ENCODE measurements at regions not wholly inside any gene's neighbourhood (a gene's known extent, or its start where the extent isn't known, plus 50 kb on each side); places are given as distances from the start of the nearest gene placed in this dataset.

DNA sequence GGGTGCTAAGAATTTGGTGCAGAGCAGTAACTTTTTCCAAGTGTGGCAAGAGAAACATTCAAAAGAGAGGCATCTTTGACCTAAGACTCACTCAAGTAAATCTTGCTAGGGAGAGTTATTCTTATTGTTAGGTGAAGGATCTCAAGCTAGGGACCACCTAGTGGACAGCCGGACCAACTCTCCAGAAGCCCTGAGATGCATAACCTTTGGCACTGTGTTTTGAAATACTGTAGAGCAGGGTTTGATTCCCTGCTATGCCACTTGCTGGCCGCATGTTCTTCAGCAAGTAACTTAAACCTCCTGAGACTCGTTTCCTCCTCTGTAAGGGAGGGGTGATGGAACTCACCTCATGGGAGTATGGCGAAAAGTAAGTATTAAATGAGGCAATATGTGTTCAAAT, 336.1 kb upstream of the ADAMTSL1 start:
- Mint-ChIP-seq H3K4me1 (ENCODE audit: low read depth) (no peaks in the 10 kb centered on the region), H3K27me3 (no peaks in the 10 kb centered on the region), H3K4me3 (no peak overlapping the region), H3K27ac (no peak overlapping the region), H3K9me3 (no peaks in the 10 kb centered on the region), H3K36me3 (ENCODE audit: low read depth) (no peaks in the 10 kb centered on the region)

DNA sequence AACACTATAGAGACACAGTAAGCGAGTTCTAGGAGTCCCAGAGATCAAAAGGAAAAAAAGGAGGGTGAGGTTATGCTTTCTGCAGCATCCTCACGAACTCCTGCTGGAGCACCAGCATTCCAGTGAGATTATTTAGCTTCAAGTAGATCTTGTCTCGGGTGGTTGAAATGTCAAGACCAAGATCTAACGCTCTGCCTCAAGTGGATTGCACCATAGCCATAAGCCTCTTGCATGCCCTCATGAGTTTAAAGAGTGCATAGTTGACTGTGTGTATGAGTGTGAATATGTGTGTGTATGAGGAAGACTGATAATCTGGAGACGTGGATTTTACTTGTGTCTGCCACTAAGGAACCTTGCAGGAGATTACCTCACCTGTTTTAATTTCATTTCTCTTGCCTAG, 335.3 kb upstream of the ADAMTSL1 start:
- no peaks in the 10 kb centered on the region for H3K27me3 Mint-ChIP-seq
- H3K4me1 Mint-ChIP-seq (ENCODE audit: low read depth) = no peaks in the 10 kb centered on the region
- no peak overlapping the region for H3K27ac Mint-ChIP-seq
- no peaks in the 10 kb centered on the region for H3K36me3 Mint-ChIP-seq (ENCODE audit: low read depth)
- no peak overlapping the region for H3K4me3 Mint-ChIP-seq
- no peaks in the 10 kb centered on the region for H3K9me3 Mint-ChIP-seq

DNA sequence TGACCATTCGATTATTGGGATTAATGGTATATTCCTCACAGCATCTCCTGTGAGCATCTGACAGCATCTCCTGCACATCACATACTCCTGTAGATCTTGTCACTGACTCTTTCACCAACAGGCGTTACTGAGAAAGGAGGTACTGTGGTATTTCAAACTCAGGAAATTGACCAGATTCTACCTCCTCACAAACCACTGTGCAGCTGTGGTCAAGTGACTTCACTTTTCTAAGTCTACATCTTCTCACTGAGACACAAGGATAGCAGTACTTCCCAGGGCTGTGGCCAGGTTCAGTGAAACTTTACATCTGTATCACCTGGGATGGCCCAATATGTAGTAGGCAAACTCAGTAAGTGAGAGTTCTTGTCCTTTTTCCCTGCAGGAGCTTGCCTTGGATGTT, 332.3 kb upstream of the ADAMTSL1 start:
- Mint-ChIP-seq H3K27ac (no peak overlapping the region), H3K4me1 (ENCODE audit: low read depth) (no peaks in the 10 kb centered on the region), H3K27me3 (no peaks in the 10 kb centered on the region), H3K36me3 (ENCODE audit: low read depth) (no peaks in the 10 kb centered on the region), H3K9me3 (no peaks in the 10 kb centered on the region), H3K4me3 (no peak overlapping the region)

DNA sequence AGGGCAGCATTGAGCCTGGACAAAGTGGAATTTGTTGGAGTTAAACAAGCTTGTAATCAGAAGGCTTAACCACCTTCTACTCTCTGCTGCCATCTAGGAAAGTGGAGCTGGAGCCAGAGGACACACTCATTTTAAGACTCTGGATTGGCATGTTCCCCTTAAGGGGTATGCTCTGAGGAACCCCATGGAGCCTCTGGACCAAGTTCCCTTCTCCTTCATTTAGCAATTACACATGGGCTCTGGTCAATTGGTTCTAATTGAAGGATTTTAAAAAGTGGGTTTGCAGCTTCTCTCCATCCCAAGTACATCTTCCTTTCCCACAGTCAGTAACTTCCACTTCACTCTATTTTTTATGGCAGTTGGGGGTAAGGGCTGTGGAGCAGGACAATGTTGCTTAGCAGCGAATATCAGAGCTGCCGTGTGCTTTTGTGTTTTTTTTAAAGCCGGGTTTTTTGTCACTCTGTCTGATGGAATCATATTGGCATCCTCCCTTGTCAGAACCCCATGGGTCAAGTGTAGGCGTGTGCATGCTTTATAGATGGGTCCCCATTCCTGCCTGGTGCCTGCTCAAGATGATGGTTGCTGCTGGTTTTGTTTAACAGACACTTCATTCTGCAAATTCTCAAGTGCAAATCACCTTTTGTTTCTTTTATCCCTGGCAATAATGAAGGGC, 330.7 kb upstream of the ADAMTSL1 start:
- Mint-ChIP-seq H3K4me1 (ENCODE audit: low read depth) (no peaks in the 10 kb centered on the region), H3K4me3 (no peak overlapping the region), H3K27ac (no peak overlapping the region), H3K9me3 (peaks cover 2% of the 10 kb centered on the region), H3K27me3 (no peaks in the 10 kb centered on the region), H3K36me3 (ENCODE audit: low read depth) (no peaks in the 10 kb centered on the region)

DNA sequence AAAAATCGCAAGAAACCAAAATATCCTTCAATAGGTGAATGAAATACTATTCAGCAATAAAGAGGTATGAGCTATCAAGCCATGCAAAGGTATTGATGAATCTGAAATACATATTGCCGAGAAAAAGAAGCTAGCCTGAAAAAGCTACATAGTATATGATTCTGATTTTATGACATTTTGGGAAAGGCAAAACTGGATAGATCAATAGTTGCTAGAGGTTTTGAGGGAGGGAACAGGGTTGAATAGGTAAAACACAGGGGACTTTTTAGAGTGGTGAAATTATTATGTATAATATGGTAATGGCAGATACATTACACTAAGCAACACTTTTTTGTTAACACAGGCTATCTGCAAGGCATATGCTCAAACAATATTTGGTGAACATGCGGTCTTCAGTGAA, 327.6 kb upstream of the ADAMTSL1 start:
- Mint-ChIP-seq H3K9me3 (peaks cover 11% of the 10 kb centered on the region), H3K27me3 (no peaks in the 10 kb centered on the region), H3K4me3 (no peak overlapping the region), H3K36me3 (ENCODE audit: low read depth) (no peaks in the 10 kb centered on the region), H3K4me1 (ENCODE audit: low read depth) (no peaks in the 10 kb centered on the region), H3K27ac (no peak overlapping the region)

DNA sequence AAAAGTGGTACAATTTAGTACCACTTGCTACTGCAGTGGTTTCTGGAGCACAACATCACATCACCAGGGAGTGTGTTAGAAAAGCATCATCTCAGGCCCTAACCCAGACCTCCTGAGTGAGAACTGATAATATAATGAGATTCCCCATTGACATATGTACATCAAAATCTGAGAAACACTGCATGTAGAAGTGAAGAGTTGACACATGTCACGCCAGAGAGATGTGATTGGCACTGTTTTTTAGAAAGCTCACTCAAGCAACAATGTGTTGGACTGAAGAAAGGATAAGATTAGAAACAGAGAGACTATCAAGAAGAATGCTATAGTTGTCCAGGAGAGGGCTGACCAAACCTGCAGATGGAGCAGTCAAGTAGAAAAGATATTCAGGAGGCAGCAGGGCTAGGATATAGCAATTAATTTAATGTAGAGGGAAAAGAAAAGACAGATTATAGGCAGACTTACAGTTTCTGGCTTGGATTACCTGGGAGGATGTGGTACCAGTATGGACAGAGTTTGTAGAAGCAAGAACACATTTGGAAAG, 324.4 kb upstream of the ADAMTSL1 start:
- Mint-ChIP-seq H3K27me3 (no peaks in the 10 kb centered on the region), H3K4me3 (no peak overlapping the region), H3K36me3 (ENCODE audit: low read depth) (no peaks in the 10 kb centered on the region), H3K4me1 (ENCODE audit: low read depth) (no peaks in the 10 kb centered on the region), H3K9me3 (peaks cover 11% of the 10 kb centered on the region), H3K27ac (no peak overlapping the region)

DNA sequence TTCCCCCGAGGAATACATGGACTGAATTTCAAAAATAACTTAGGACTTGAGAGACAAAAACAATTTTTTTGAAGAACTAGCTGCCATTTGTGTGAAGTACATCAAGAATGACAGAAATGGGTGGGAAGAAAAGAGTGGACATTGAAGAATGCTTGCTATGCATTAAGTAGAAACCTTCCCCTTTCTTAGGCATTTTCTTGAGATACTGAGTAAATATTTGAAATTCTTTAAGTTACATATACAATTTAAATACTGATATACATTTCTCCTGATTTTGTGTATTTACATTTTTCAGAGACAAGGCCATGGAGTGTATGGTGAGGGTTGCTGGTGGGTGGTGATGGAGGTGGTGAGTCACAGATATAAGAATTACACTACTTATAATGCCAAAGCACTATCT, 319.3 kb upstream of the ADAMTSL1 start:
- H3K4me3 Mint-ChIP-seq = no peak overlapping the region
- H3K27me3 Mint-ChIP-seq = no peaks in the 10 kb centered on the region
- H3K36me3 Mint-ChIP-seq (ENCODE audit: low read depth) = no peaks in the 10 kb centered on the region
- no peak overlapping the region for H3K27ac Mint-ChIP-seq
- peaks cover 12% of the 10 kb centered on the region for H3K9me3 Mint-ChIP-seq
- no peaks in the 10 kb centered on the region for H3K4me1 Mint-ChIP-seq (ENCODE audit: low read depth)

DNA sequence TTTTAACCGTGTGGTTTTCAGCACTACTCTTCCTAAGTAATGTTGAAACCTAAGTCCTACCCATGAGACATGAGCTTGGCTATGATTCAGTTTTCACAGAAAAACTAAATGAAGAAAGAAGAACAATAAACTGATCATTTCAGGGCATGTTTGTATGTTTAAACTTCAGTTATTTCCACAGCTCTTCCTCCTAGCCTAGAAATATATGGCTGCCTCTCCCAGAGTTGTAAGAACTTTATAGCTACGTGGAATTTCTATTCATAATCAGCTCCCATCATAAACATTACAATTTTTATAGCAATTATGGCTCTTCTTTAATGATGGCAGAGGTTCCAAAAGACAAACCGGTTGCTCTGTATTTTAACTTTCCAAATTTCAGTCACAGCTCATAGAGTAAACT, 314.7 kb upstream of the ADAMTSL1 start:
- Mint-ChIP-seq H3K27ac (no peak overlapping the region), H3K9me3 (peaks cover 5% of the 10 kb centered on the region), H3K36me3 (ENCODE audit: low read depth) (no peaks in the 10 kb centered on the region), H3K27me3 (no peaks in the 10 kb centered on the region), H3K4me1 (ENCODE audit: low read depth) (no peaks in the 10 kb centered on the region), H3K4me3 (no peak overlapping the region)

DNA sequence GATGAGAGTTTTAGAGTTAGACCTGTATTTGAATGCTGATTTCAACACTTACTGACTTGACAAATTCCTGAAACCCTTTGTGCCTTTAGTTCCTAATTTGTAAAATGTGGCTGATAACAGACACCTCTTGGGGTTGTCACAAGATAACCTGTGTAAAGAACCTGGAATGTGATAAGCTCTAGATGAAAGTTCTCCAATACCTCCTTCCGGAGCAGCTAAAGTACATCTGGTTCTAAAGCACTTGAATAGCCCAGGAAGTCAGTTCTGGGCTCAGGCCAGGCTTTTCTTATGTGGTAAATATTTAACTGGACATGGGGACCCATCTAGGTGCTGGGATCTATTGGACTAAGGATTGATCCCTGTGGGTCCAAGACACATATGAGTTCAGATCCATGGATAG, 310.8 kb upstream of the ADAMTSL1 start:
- Mint-ChIP-seq H3K36me3 (ENCODE audit: low read depth) (no peaks in the 10 kb centered on the region), H3K4me1 (ENCODE audit: low read depth) (no peaks in the 10 kb centered on the region), H3K27ac (no peak overlapping the region), H3K9me3 (peaks cover 3% of the 10 kb centered on the region), H3K27me3 (no peaks in the 10 kb centered on the region), H3K4me3 (no peak overlapping the region)

DNA sequence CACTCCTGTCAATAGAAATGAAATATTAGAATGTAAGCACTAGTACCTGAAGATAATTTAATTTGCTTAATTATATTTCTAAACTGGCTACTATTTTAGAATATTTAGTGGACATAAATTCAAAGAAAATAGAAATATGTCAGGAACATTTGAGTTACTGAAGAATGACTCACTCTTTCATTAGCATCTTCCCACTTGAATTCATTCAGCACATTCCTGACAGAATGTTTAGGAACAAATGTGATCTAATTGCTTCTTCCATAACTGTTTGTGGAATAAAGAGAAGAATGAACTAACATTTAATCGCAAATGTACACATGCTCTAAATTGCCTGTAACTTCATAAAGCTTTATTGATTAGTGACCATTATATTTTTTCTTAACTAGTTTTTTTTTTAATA, 306.2 kb upstream of the ADAMTSL1 start:
- no peaks in the 10 kb centered on the region for H3K36me3 Mint-ChIP-seq (ENCODE audit: low read depth)
- H3K27ac Mint-ChIP-seq = no peak overlapping the region
- H3K4me3 Mint-ChIP-seq = no peak overlapping the region
- peaks cover 3% of the 10 kb centered on the region for H3K9me3 Mint-ChIP-seq
- H3K27me3 Mint-ChIP-seq = no peaks in the 10 kb centered on the region
- no peaks in the 10 kb centered on the region for H3K4me1 Mint-ChIP-seq (ENCODE audit: low read depth)

DNA sequence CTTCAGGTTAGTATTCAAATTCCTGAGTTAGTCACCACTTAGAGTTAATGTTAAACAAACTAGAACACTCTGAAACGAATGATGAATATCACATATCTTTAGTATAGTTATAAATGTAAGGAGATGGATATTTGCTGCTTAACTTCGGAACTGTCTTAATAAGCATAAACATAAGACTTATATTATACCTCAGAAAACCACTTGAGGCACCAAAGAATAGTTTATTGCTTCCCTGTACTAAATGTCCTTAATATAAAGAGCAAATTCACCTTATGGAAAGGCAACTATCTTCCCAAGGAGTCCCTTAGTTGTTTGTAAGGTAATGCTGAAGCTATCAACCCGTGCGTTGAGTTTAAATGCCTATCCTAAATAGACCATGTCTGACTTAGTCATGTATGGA, 300.0 kb upstream of the ADAMTSL1 start:
- Mint-ChIP-seq H3K9me3 (peaks cover 4% of the 10 kb centered on the region), H3K4me3 (no peak overlapping the region), H3K27me3 (no peaks in the 10 kb centered on the region), H3K36me3 (ENCODE audit: low read depth) (no peaks in the 10 kb centered on the region), H3K27ac (no peak overlapping the region), H3K4me1 (ENCODE audit: low read depth) (no peaks in the 10 kb centered on the region)

DNA sequence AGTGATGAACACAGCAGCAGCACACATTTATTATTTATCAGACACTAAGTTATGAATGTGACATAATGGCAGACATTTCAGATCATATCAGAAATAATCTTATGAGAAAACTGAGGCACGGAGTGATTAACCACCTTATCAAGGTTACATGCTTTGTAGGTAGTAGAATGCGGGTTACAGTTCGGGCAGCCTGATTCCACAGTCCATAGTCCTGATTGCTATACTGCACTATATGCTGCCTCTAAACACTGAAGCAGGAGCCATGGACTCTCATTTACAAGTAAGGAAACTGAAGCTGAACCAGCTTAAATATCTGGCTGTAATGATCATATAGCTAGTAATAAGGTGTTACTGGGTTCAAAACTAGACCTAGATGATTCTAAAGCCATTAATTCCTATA, 291.3 kb upstream of the ADAMTSL1 start:
- Mint-ChIP-seq H3K36me3 (ENCODE audit: low read depth) (no peaks in the 10 kb centered on the region), H3K4me1 (ENCODE audit: low read depth) (no peaks in the 10 kb centered on the region), H3K9me3 (no peaks in the 10 kb centered on the region), H3K27ac (no peak overlapping the region), H3K27me3 (no peaks in the 10 kb centered on the region), H3K4me3 (no peak overlapping the region)

DNA sequence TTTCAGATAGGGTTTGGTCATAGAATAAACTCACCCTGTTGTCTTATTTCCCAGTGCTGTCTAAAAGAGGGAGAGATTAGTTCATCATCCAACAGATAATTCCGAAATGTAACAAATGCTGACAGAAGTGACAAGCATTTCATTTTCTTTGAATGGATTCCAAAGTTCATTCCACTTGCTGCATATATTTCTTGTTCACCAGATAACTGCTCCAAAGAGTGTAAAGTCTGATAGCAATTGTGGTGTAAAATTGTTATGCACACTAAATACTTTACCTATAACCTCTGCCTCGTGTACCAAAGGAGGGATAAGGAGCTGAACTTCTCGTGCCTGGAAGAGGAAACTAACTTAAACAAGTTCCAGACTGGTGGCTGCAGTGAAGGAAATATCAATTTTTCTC, 290.0 kb upstream of the ADAMTSL1 start:
- Mint-ChIP-seq H3K36me3 (ENCODE audit: low read depth) (no peaks in the 10 kb centered on the region), H3K9me3 (no peaks in the 10 kb centered on the region), H3K4me3 (no peak overlapping the region), H3K27me3 (no peaks in the 10 kb centered on the region), H3K4me1 (ENCODE audit: low read depth) (no peaks in the 10 kb centered on the region), H3K27ac (no peak overlapping the region)

DNA sequence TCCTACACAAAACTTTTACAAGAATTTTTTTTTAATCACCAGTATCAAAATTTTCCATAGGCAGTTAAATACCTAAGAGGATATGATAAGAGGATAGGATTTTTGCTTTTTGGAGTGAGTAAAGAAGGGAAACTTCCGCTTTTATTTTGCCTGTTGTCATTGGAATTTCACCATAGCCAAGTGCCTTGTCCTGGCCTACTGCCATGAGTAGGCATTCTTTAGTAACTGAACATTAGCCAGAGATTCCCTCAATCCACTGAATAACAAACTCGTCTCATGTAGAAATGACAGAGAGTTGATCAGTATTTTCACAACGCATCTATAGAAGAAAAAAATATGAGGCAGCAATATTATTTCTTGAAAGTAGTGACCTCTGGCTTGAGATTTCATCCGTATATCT, 289.6 kb upstream of the ADAMTSL1 start:
- Mint-ChIP-seq H3K36me3 (ENCODE audit: low read depth) (no peaks in the 10 kb centered on the region), H3K27ac (no peak overlapping the region), H3K9me3 (no peaks in the 10 kb centered on the region), H3K27me3 (no peaks in the 10 kb centered on the region), H3K4me3 (no peak overlapping the region), H3K4me1 (ENCODE audit: low read depth) (no peaks in the 10 kb centered on the region)

DNA sequence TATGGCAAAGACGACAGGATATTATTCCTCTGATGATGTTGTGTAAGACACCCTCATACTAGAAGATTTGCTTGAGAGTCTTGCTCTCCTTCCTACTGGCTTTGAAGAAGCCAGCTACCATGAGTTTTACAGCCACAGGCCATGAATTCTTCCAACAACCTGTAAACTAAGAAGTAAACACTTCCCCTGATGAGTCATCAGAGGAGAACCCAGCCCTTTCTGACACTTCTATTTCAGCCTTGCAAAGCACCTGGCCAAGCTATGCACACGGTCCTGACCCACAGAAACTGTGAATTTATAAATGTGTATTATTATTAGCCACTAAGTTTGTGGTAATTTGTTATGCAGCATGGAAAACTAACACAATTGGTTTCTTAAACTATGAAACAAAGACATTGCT, 288.8 kb upstream of the ADAMTSL1 start:
- Mint-ChIP-seq H3K4me1 (ENCODE audit: low read depth) (no peaks in the 10 kb centered on the region), H3K9me3 (no peaks in the 10 kb centered on the region), H3K4me3 (no peak overlapping the region), H3K27ac (no peak overlapping the region), H3K27me3 (no peaks in the 10 kb centered on the region), H3K36me3 (ENCODE audit: low read depth) (no peaks in the 10 kb centered on the region)

DNA sequence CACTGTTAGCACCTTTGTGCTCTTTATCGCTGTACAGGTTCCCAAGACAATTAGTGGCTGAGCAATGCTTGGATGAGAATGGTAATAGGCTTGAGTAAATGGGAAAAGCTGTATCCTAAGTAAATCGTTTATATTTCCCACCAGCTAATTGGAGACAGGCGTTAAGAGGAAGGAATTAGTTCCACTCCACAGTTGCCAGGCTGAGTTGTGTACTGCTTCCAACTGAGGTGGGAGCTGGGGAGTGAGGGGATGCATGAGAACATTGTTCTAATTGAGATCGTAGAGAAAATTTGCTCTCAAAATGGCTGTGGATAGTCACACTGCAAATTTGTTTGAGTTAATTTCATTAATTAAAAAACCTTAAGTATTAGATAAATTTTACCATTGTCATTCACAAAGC, 285.0 kb upstream of the ADAMTSL1 start:
- Mint-ChIP-seq H3K27me3 (no peaks in the 10 kb centered on the region), H3K9me3 (no peaks in the 10 kb centered on the region), H3K4me3 (no peak overlapping the region)

More for the DNA sequence above, 285.0 kb upstream of the ADAMTSL1 start:
- H3K27ac Mint-ChIP-seq = no peak overlapping the region
- H3K36me3 Mint-ChIP-seq (ENCODE audit: low read depth) = no peaks in the 10 kb centered on the region
- H3K4me1 Mint-ChIP-seq (ENCODE audit: low read depth) = no peaks in the 10 kb centered on the region

Data from stimulated activated naive CD8-positive, alpha-beta T cell treated with anti-CD3 and anti-CD28 coated beads, Interleukin-15, Interleukin-2, amounts not matched to agents 100 ng/mL and 50 ng/mL, for 24 hours (primary cell).